ENCODE measurements at regions not wholly inside any gene's neighbourhood (a gene's known extent, or its start where the extent isn't known, plus 50 kb on each side); places are given as distances from the start of the nearest gene placed in this dataset.

DNA sequence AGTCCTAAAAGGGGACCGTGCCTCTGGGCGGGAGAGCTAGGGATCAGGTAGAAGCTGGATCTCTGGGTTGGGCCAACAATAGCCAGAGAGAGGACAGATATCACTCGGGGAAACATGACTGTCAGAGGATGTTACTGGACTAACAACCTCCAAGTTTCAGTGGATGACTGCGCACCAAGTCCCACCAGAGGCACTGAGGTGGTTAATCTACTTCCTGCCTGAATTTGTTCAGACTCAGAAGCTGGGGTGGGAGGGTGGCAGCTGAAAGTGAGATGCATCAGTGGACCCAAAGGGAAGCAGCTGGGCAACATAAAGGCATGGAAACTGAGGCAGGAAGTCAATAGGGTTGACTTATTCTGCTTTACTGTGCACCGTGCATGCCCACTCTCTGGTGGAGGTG lies 130.1 kb upstream of the SLC44A1 start:
- Histone ChIP-seq H4K20me1 (replicated peaks; ENCODE audit: control insufficient read depth, extremely low read depth, insufficient read depth, low read length) (no peaks in the 10 kb centered on the region), H3K4me1 (ENCODE audit: control insufficient read depth, extremely low read depth, insufficient read depth, low read length) (no peaks in the 10 kb centered on the region), H3K27ac (ENCODE audit: insufficient read depth, low read depth, low read length) (no peak overlapping the region), H3K9ac (replicated peaks; ENCODE audit: extremely low read depth, insufficient read depth, low read length) (no peak overlapping the region), H3K9me1 (replicated peaks; ENCODE audit: control insufficient read depth, extremely low read depth, insufficient read depth, low read length) (no peaks in the 10 kb centered on the region), H2AFZ (ENCODE audit: low read depth, low read length) (no peak overlapping the region), H3K4me3 (replicated peaks in 1 of 3; ENCODE audit: insufficient read depth in 1 of 3, low read depth in 1 of 3, low read length in 3 of 3) (no peak overlapping the region), H3K79me2 (ENCODE audit: control insufficient read depth, insufficient read depth, low read length) (no peaks in the 10 kb centered on the region), H3K9me3 (replicated peaks; ENCODE audit: control insufficient read depth, insufficient read depth, low read length) (no peaks in the 10 kb centered on the region), H3K36me3 (ENCODE audit: control insufficient read depth in 2 of 2, extremely low read depth in 1 of 2, insufficient read depth in 2 of 2, low read length in 2 of 2) (no peaks in the 10 kb centered on the region), H3K4me2 (ENCODE audit: insufficient read depth, low read length) (no peak overlapping the region), H3K27me3 (ENCODE audit: control insufficient read depth in 2 of 2, insufficient read depth in 2 of 2, low read length in 2 of 2) (no peaks in the 10 kb centered on the region)
- DNase-seq (ENCODE audit: low read depth, low spot score) (no peak), FAIRE-seq (no peak)
- no TSS peak for BruUV-seq (replicated peaks)
- dilution Hi-C loops (cut with MboI; ENCODE audit: extremely low pct_ligation_motif_present, low sequenced_read_pairs): no loop called here
- ChIA-PET CTCF (interaction anchor here (0.7 kb wide), 1 partner anchor 86 kb away, joined by 3 read pairs; no protein-coding TSS in a partner anchor), POLR2A (no interaction called here)
- TF ChIP-seq FOS (IDR thresholded peaks at IDR 0.05; ENCODE audit: borderline replicate concordance, insufficient read depth, low read length): no peak
- TF ChIP-seq MYC (IDR thresholded peaks at IDR 0.05; ENCODE audit: low read depth, low read length): no peak
- TF ChIP-seq CTCF (IDR thresholded peaks at IDR 0.05; ENCODE audit: extremely low read depth in 1 of 2, insufficient read depth in 1 of 2, low read depth in 1 of 2, low read length in 2 of 2): no peak
- TF ChIP-seq POLR2AphosphoS5 (IDR thresholded peaks at IDR 0.05; ENCODE audit: insufficient read depth, low read depth, low read length): no peak
- no peak for TF ChIP-seq POLR2A (IDR thresholded peaks at IDR 0.05; ENCODE audit: low read depth, low read length)
- no peak for TF ChIP-seq GATA2 (IDR thresholded peaks at IDR 0.05; ENCODE audit: insufficient read depth, insufficient read length, low read depth, low read length)
- TF ChIP-seq, protein P1, sequence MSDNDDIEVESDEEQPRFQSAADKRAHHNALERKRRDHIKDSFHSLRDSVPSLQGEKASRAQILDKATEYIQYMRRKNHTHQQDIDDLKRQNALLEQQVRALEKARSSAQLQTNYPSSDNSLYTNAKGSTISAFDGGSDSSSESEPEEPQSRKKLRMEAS (IDR thresholded peaks at IDR 0.05; ENCODE audit: insufficient read depth, insufficient read length): no peak
- TF ChIP-seq JUN (IDR thresholded peaks at IDR 0.05; ENCODE audit: borderline replicate concordance, insufficient read depth, insufficient read length, low read depth): no peak
- no peak for TF ChIP-seq EZH2 (IDR thresholded peaks at IDR 0.05; ENCODE audit: borderline replicate concordance, low read depth, low read length, severe bottlenecking)
- intact Hi-C loops (cut with micrococcal nuclease): no loop called here

All from endothelial cell of umbilical vein (primary cell).